SK-N-SH (cell line): ENCODE measurements at regions not wholly inside any gene's neighbourhood (a gene's known extent, or its start where the extent isn't known, plus 50 kb on each side); places are given as distances from the start of the nearest gene placed in this dataset.

Experiments
- CTCF ChIA-PET: fragments of 300-600, 350-600 bp; formaldehyde crosslinking; extraction: SDS; loops from one replicate; lab custom pipeline; 2021; lab: Yijun Ruan, JAX
- POLR2A ChIA-PET: fragments of 350-600 bp; sonication (Branson Sonifier 250); formaldehyde crosslinking; extraction: SDS; loops from one replicate; lab custom pipeline; 2020; ENCODE audit warnings: antibody characterized with exemption, inconsistent platforms; lab: Yijun Ruan, JAX
- DNase-seq: peaks from one replicate; pipeline ENCODE4 v3.0.0; 2012
- H2AFZ ChIP-seq: fragments of 200-600 bp; sonication (generic); 2 replicates; pipeline ENCODE4 v1.8.1; 2016; ENCODE audit warnings: antibody characterized with exemption, mild to moderate bottlenecking, low read depth
- H3F3A ChIP-seq: fragments of 200-600 bp; sonication (generic); replicated peaks from 2 replicates; pipeline ENCODE3; 2016; ENCODE audit warnings: antibody characterized with exemption, mild to moderate bottlenecking; ENCODE audit not compliant: insufficient read depth
- H3K27ac ChIP-seq, 2 experiments: fragments of 200-500 bp in 1 of 2; fragments of 200-600 bp in 1 of 2; sonication (Bioruptor generic) in 1 of 2; sonication (generic), shearing (Covaris generic) in 1 of 2; 2 replicates each; pipeline versions ENCODE4 v1.5.1 to v1.6.1; 2014 to 2016; ENCODE audit warnings: low read depth in 2 of 2, inconsistent platforms in 1 of 2, low read length in 1 of 2, mild to moderate bottlenecking in 1 of 2, mixed read lengths in 1 of 2
- H3K27me3 ChIP-seq: fragments of 200-600 bp; sonication (generic), shearing (Covaris generic); 2 replicates; pipeline ENCODE4 v1.6.1; 2016; ENCODE audit warnings: mixed run types; ENCODE audit not compliant: insufficient read depth
- H3K36me3 ChIP-seq, 2 experiments: fragments of 200-500 bp in 1 of 2; fragments of 200-600 bp in 1 of 2; sonication (Bioruptor generic) in 1 of 2; sonication (generic) in 1 of 2; replicated peaks in 1 of 2; 2 replicates each; pipeline versions ENCODE3 to v1.5.1; 2014 to 2016; ENCODE audit warnings: low read length in 1 of 2, mild to moderate bottlenecking in 1 of 2; ENCODE audit not compliant: insufficient read depth in 2 of 2, control insufficient read depth in 1 of 2
- H3K4me1 ChIP-seq, 2 experiments: fragments of 200-500 bp in 1 of 2; fragments of 200-600 bp in 1 of 2; sonication (Bioruptor generic) in 1 of 2; sonication (generic), shearing (Covaris generic) in 1 of 2; 2 replicates each; pipeline versions ENCODE4 v1.5.1 to v1.6.1; 2014 to 2016; ENCODE audit warnings: low read depth in 1 of 2, low read length in 1 of 2, mixed run types in 1 of 2; ENCODE audit not compliant: insufficient read depth in 2 of 2, control insufficient read depth in 1 of 2
- H3K4me2 ChIP-seq: fragments of 200-600 bp; sonication (generic), shearing (Covaris generic); 2 replicates; pipeline ENCODE4 v1.6.1; 2017; ENCODE audit warnings: mixed run types
- H3K4me3 ChIP-seq, 2 experiments: fragments of 200-500 bp in 1 of 2; fragments of 200-600 bp in 1 of 2; sonication (Bioruptor generic) in 1 of 2; sonication (generic), shearing (Covaris generic) in 1 of 2; 2 replicates each; pipeline versions ENCODE4 v1.5.1 to v1.8.1; 2014 to 2016; ENCODE audit warnings: low read depth in 2 of 2, inconsistent platforms in 1 of 2, low read length in 1 of 2, mild to moderate bottlenecking in 1 of 2, mixed read lengths in 1 of 2, moderate library complexity in 1 of 2
- H3K79me2 ChIP-seq: fragments of 200-600 bp; sonication (generic); 2 replicates; pipeline ENCODE4 v1.8.1; 2017; ENCODE audit warnings: mild to moderate bottlenecking; ENCODE audit not compliant: insufficient read depth
- H3K9ac ChIP-seq: fragments of 200-600 bp; sonication (generic); 2 replicates; pipeline ENCODE4 v1.6.1; 2017; ENCODE audit warnings: mixed run types
- H3K9me2 ChIP-seq: fragments of 200-600 bp; sonication (generic); 2 replicates; pipeline ENCODE4 v1.6.1; 2017; ENCODE audit warnings: mixed run types
- H3K9me3 ChIP-seq: fragments of 200-600 bp; sonication (generic); 2 replicates; pipeline ENCODE4 v1.6.1; 2017; ENCODE audit warnings: mixed run types, mild to moderate bottlenecking, moderate library complexity
- H4K20me1 ChIP-seq: fragments of 200-600 bp; sonication (generic); 2 replicates; pipeline ENCODE4 v1.6.1; 2017; ENCODE audit warnings: mild to moderate bottlenecking, mixed run types; ENCODE audit not compliant: insufficient read depth
- CHD2 ChIP-seq: fragments of 150-350 bp; IDR thresholded peaks from 2 replicates; pipeline ENCODE4 v1.6.1; 2018; ENCODE audit warnings: low read length; ENCODE audit not compliant: partially characterized antibody
- FOSL2 ChIP-seq: IDR thresholded peaks from 2 replicates; pipeline ENCODE4 v1.4.0; 2012; ENCODE audit warnings: low read depth, mild to moderate bottlenecking, moderate library complexity, borderline replicate concordance
- GATA2 ChIP-seq: sonication (generic); formaldehyde crosslinking; IDR thresholded peaks from 2 replicates; pipeline ENCODE4 v1.5.0; 2020; ENCODE audit warnings: mild to moderate bottlenecking, missing genetic modification reagents
- JUND ChIP-seq: IDR thresholded peaks from 2 replicates; pipeline ENCODE4 v1.4.0; 2012
- MAX ChIP-seq: IDR thresholded peaks from 2 replicates; pipeline ENCODE4 v1.4.0; 2012; ENCODE audit warnings: low read depth
- MEF2A ChIP-seq: IDR thresholded peaks from 2 replicates; pipeline ENCODE4 v1.4.0; 2012; ENCODE audit warnings: low read depth, borderline replicate concordance
- MXI1 ChIP-seq: IDR thresholded peaks from 2 replicates; pipeline ENCODE4 v1.6.1; 2012; ENCODE audit warnings: mild to moderate bottlenecking, low read depth, low read length, improper control_type of control experiment
- NRF1 ChIP-seq: IDR thresholded peaks from 2 replicates; pipeline ENCODE4 v1.6.1; 2012; ENCODE audit warnings: low read depth, mild to moderate bottlenecking, low read length
- PBX3 ChIP-seq: IDR thresholded peaks from 2 replicates; pipeline ENCODE4; 2012
- POLR2AphosphoS5 ChIP-seq: IDR thresholded peaks from 2 replicates; pipeline ENCODE4 v1.6.1; 2012; ENCODE audit warnings: low read depth, low read length
- RXRA ChIP-seq: IDR thresholded peaks from 2 replicates; pipeline ENCODE4 v1.4.0; 2012; ENCODE audit warnings: low read depth, mild to moderate bottlenecking, borderline replicate concordance
- SIN3A ChIP-seq: IDR thresholded peaks from 2 replicates; pipeline ENCODE4 v1.6.1; 2012; ENCODE audit warnings: low read depth, mild to moderate bottlenecking, low read length, moderate library complexity, borderline replicate concordance
- SMC3 ChIP-seq: IDR thresholded peaks from 2 replicates; pipeline ENCODE4 v1.6.1; 2012; ENCODE audit warnings: low read depth, low read length, improper control_type of control experiment
- TCF12 ChIP-seq: IDR thresholded peaks from 2 replicates; pipeline ENCODE4 v1.4.0; 2012
- TEAD4 ChIP-seq: IDR thresholded peaks from 2 replicates; pipeline ENCODE4 v1.4.0; 2012; ENCODE audit warnings: mild to moderate bottlenecking, borderline replicate concordance; ENCODE audit not compliant: insufficient read depth
- USF1 ChIP-seq: IDR thresholded peaks from 2 replicates; pipeline ENCODE4 v1.4.0; 2012; ENCODE audit warnings: low read depth, borderline replicate concordance
- USF2 ChIP-seq: fragments of 150-350 bp; IDR thresholded peaks from 2 replicates; pipeline ENCODE4 v1.6.1; 2017; ENCODE audit warnings: antibody characterized with exemption, low read length, low read depth, borderline replicate concordance
- YY1 ChIP-seq: IDR thresholded peaks from 2 replicates; pipeline ENCODE4 v1.4.0; 2012; ENCODE audit warnings: low read depth, mild to moderate bottlenecking
- ZBTB33 ChIP-seq: IDR thresholded peaks from 2 replicates; pipeline ENCODE4 v1.4.0; 2012; ENCODE audit warnings: low read depth, borderline replicate concordance
- WGBS: methylation state at CpG from one replicate; pipeline ENCODE4 v1.1.6; 2017; ENCODE audit warnings: low lambda C conversion rate; 5-methylcytosine and 5-hydroxymethylcytosine counted together

- WGBS: 6% methylated on average over 4 of the region's 5 CpGs
- H3K27me3 ChIP-seq: peaks cover 43% of the 10 kb centered on the region; the same call in 1 of the 2 replicates
- no peaks in the 10 kb centered on the region for H3K9me2 ChIP-seq
- no peaks in the 10 kb centered on the region for H3K4me1 ChIP-seq
- no peak overlapping the region for H3K4me3 ChIP-seq
- CTCF ChIA-PET: no interaction called here
- no peak overlapping the region for H3K27ac ChIP-seq
- no peak overlapping the region for H3K4me2 ChIP-seq
- TF ChIP-seq MEF2A (no peak), JUND (no peak), ZBTB33 (no peak), GATA2 (CRISPR knock-in tag) (no peak), TEAD4 (no peak), YY1 (no peak)
- TF ChIP-seq, all 33 proteins: peak for 0
- no peaks in the 10 kb centered on the region for H3F3A ChIP-seq
- no peak for DNase-seq
- H3K9me3 ChIP-seq: no peaks in the 10 kb centered on the region; the same call in 1 of the 2 replicates
- no peak overlapping the region for H2AFZ ChIP-seq
- H3K79me2 ChIP-seq: no peaks in the 10 kb centered on the region
- H3K36me3 ChIP-seq: no peaks in the 10 kb centered on the region
- no peak overlapping the region for H3K9ac ChIP-seq
- no peaks in the 10 kb centered on the region for H4K20me1 ChIP-seq
- POLR2A ChIA-PET: no interaction called here
These were observed 396.8 kb upstream of the NETO1 start for GRCh38 chr18:73264562-73264921.

GRCh38 chr18:73261923-73262322, 394.1 kb upstream of the NETO1 start:
- no peak for DNase-seq
- H3K4me3 ChIP-seq: no peak overlapping the region
- no peak overlapping the region for H2AFZ ChIP-seq
- no peaks in the 10 kb centered on the region for H3K36me3 ChIP-seq
- H3K9me2 ChIP-seq: no peaks in the 10 kb centered on the region
- H3K27me3 ChIP-seq: peaks cover 35% of the 10 kb centered on the region; the same call in 1 of the 2 replicates
- H3K9me3 ChIP-seq: no peaks in the 10 kb centered on the region; the same call in 1 of the 2 replicates
- no peak overlapping the region for H3K27ac ChIP-seq
- no peaks in the 10 kb centered on the region for H3K79me2 ChIP-seq
- no peak for TF ChIP-seq MXI1
- TF ChIP-seq NRF1: no peak
- no peak for TF ChIP-seq CHD2
- no peak for TF ChIP-seq MAX
- no peak for TF ChIP-seq SMC3
- no peak for TF ChIP-seq SIN3A
- TF ChIP-seq PBX3: no peak
- no peak for TF ChIP-seq ZBTB33
- no peak for TF ChIP-seq FOSL2
- no peak for TF ChIP-seq POLR2AphosphoS5
- no peak for TF ChIP-seq RXRA
- TF ChIP-seq USF2: no peak
- TF ChIP-seq JUND: no peak
- no peak for TF ChIP-seq GATA2 (CRISPR knock-in tag)
- no peak for TF ChIP-seq USF1
- no peak for TF ChIP-seq TCF12
- 0% methylated on average over 1 of the region's 1 CpG for WGBS
- ChIA-PET POLR2A (no interaction called here), CTCF (no interaction called here)
- H3K4me2 ChIP-seq: no peak overlapping the region
- no peaks in the 10 kb centered on the region for H3K4me1 ChIP-seq
- H4K20me1 ChIP-seq: no peaks in the 10 kb centered on the region
- H3K9ac ChIP-seq: no peak overlapping the region
- peaks cover 2% of the 10 kb centered on the region for H3F3A ChIP-seq
